ENCODE measurements at regions not wholly inside any gene's neighbourhood (a gene's known extent, or its start where the extent isn't known, plus 50 kb on each side); places are given as distances from the start of the nearest gene placed in this dataset.

- no peak for ATAC-seq
- Mint-ChIP-seq H3K36me3 (ENCODE audit: low read depth) (no peaks in the 10 kb centered on the region), H3K9me3 (no peaks in the 10 kb centered on the region), H3K27me3 (peaks cover 5% of the 10 kb centered on the region), H3K4me3 (no peak overlapping the region), H3K27ac (no peak overlapping the region), H3K4me1 (no peaks in the 10 kb centered on the region)
- no peak for DNase-seq
Observed at GRCh38 chr10:125472010-125472607, 210.9 kb downstream of the TEX36 start.

- DNase-seq (no peak), ATAC-seq (no peak)
- Mint-ChIP-seq H3K4me3 (no peak overlapping the region), H3K9me3 (no peaks in the 10 kb centered on the region), H3K4me1 (no peaks in the 10 kb centered on the region), H3K27me3 (peaks cover 2% of the 10 kb centered on the region), H3K36me3 (ENCODE audit: low read depth) (no peaks in the 10 kb centered on the region), H3K27ac (no peak overlapping the region)
Observed at GRCh38 chr10:125468278-125468677, 214.7 kb downstream of the TEX36 start.

- no peaks in the 10 kb centered on the region for H3K9me3 Mint-ChIP-seq
Observed at GRCh38 chr10:125466685-125467084, 216.3 kb downstream of the TEX36 start.

GRCh38 chr10:125462845-125463244, 220.1 kb downstream of the TEX36 start:
- Mint-ChIP-seq H3K9me3 (no peaks in the 10 kb centered on the region), H3K27ac (no peak overlapping the region)
- ATAC-seq, result no peak

More at GRCh38 chr10:125466685-125467084, 216.3 kb downstream of the TEX36 start:
- Mint-ChIP-seq H3K4me1 (no peaks in the 10 kb centered on the region), H3K27ac (no peak overlapping the region), H3K27me3 (no peaks in the 10 kb centered on the region), H3K4me3 (no peak overlapping the region), H3K36me3 (ENCODE audit: low read depth) (no peaks in the 10 kb centered on the region)
- no peak for DNase-seq
- ATAC-seq, result no peak

GRCh38 chr10:125460326-125460725, 222.6 kb downstream of the TEX36 start:
- H3K36me3 Mint-ChIP-seq (ENCODE audit: low read depth), result no peaks in the 10 kb centered on the region
- no peak overlapping the region for H3K4me3 Mint-ChIP-seq
- H3K4me1 Mint-ChIP-seq, result no peaks in the 10 kb centered on the region
- H3K9me3 Mint-ChIP-seq, result no peaks in the 10 kb centered on the region
- no peak for DNase-seq
- peaks cover 5% of the 10 kb centered on the region for H3K27me3 Mint-ChIP-seq
- no peak for ATAC-seq
- H3K27ac Mint-ChIP-seq, result no peak overlapping the region

More at GRCh38 chr10:125462845-125463244, 220.1 kb downstream of the TEX36 start:
- no peak for DNase-seq
- Mint-ChIP-seq H3K4me1 (no peaks in the 10 kb centered on the region), H3K36me3 (ENCODE audit: low read depth) (no peaks in the 10 kb centered on the region), H3K4me3 (no peak overlapping the region), H3K27me3 (peaks cover 2% of the 10 kb centered on the region)

GRCh38 chr10:125457406-125457805, 225.6 kb downstream of the TEX36 start:
- H3K9me3 Mint-ChIP-seq, result no peaks in the 10 kb centered on the region
- no peaks in the 10 kb centered on the region for H3K36me3 Mint-ChIP-seq (ENCODE audit: low read depth)
- DNase-seq (no peak), ATAC-seq (no peak)
- H3K27ac Mint-ChIP-seq, result no peak overlapping the region
- peaks cover 9% of the 10 kb centered on the region for H3K27me3 Mint-ChIP-seq
- H3K4me3 Mint-ChIP-seq, result no peak overlapping the region
- H3K4me1 Mint-ChIP-seq, result no peaks in the 10 kb centered on the region

GRCh38 chr10:125455855-125456254, 227.1 kb downstream of the TEX36 start:
- ATAC-seq (no peak), DNase-seq (no peak)
- H3K36me3 Mint-ChIP-seq (ENCODE audit: low read depth), result no peaks in the 10 kb centered on the region
- no peaks in the 10 kb centered on the region for H3K9me3 Mint-ChIP-seq
- H3K4me1 Mint-ChIP-seq, result no peaks in the 10 kb centered on the region
- peaks cover 11% of the 10 kb centered on the region for H3K27me3 Mint-ChIP-seq
- H3K4me3 Mint-ChIP-seq, result no peak overlapping the region
- H3K27ac Mint-ChIP-seq, result no peak overlapping the region

- DNase-seq, result no peak
- H3K27ac Mint-ChIP-seq, result no peak overlapping the region
- H3K4me3 Mint-ChIP-seq, result no peak overlapping the region
- no peaks in the 10 kb centered on the region for H3K4me1 Mint-ChIP-seq
- no peaks in the 10 kb centered on the region for H3K9me3 Mint-ChIP-seq
- ATAC-seq, result no peak
- H3K27me3 Mint-ChIP-seq, result peaks cover 11% of the 10 kb centered on the region
- H3K36me3 Mint-ChIP-seq (ENCODE audit: low read depth), result no peaks in the 10 kb centered on the region
Observed at GRCh38 chr10:125455431-125455830, 227.5 kb downstream of the TEX36 start.

GRCh38 chr10:125451319-125451718, 231.6 kb downstream of the TEX36 start:
- no peak for ATAC-seq
- H3K27me3 Mint-ChIP-seq, result peaks cover 6% of the 10 kb centered on the region
- no peaks in the 10 kb centered on the region for H3K9me3 Mint-ChIP-seq
- H3K4me1 Mint-ChIP-seq, result no peaks in the 10 kb centered on the region
- no peak overlapping the region for H3K27ac Mint-ChIP-seq
- no peak overlapping the region for H3K4me3 Mint-ChIP-seq
- no peaks in the 10 kb centered on the region for H3K36me3 Mint-ChIP-seq (ENCODE audit: low read depth)
- DNase-seq, result no peak

GRCh38 chr10:125450218-125450617, 232.7 kb downstream of the TEX36 start:
- no peak overlapping the region for H3K27ac Mint-ChIP-seq
- DNase-seq, result no peak
- H3K4me1 Mint-ChIP-seq, result no peaks in the 10 kb centered on the region
- no peaks in the 10 kb centered on the region for H3K36me3 Mint-ChIP-seq (ENCODE audit: low read depth)
- ATAC-seq, result no peak
- peaks cover 6% of the 10 kb centered on the region for H3K27me3 Mint-ChIP-seq
- no peak overlapping the region for H3K4me3 Mint-ChIP-seq
- no peaks in the 10 kb centered on the region for H3K9me3 Mint-ChIP-seq

- H3K4me3 Mint-ChIP-seq, result no peak overlapping the region
- ATAC-seq (no peak), DNase-seq (no peak)
- no peaks in the 10 kb centered on the region for H3K9me3 Mint-ChIP-seq
- no peak overlapping the region for H3K27ac Mint-ChIP-seq
- peaks cover 6% of the 10 kb centered on the region for H3K27me3 Mint-ChIP-seq
- no peaks in the 10 kb centered on the region for H3K4me1 Mint-ChIP-seq
- no peaks in the 10 kb centered on the region for H3K36me3 Mint-ChIP-seq (ENCODE audit: low read depth)
Observed at GRCh38 chr10:125449571-125449970, 233.4 kb downstream of the TEX36 start.

GRCh38 chr10:125448596-125448995, 234.4 kb downstream of the TEX36 start:
- Mint-ChIP-seq H3K4me3 (no peak overlapping the region), H3K27me3 (peaks cover 3% of the 10 kb centered on the region), H3K36me3 (ENCODE audit: low read depth) (no peaks in the 10 kb centered on the region), H3K9me3 (no peaks in the 10 kb centered on the region), H3K4me1 (no peaks in the 10 kb centered on the region), H3K27ac (no peak overlapping the region)
- DNase-seq (peak; percentile 4), ATAC-seq (no peak)

- Mint-ChIP-seq H3K4me1 (no peaks in the 10 kb centered on the region), H3K4me3 (no peak overlapping the region), H3K9me3 (no peaks in the 10 kb centered on the region), H3K27me3 (no peaks in the 10 kb centered on the region), H3K36me3 (ENCODE audit: low read depth) (no peaks in the 10 kb centered on the region), H3K27ac (no peak overlapping the region)
- DNase-seq (no peak), ATAC-seq (no peak)
Observed at GRCh38 chr10:125444790-125445189, 238.2 kb downstream of the TEX36 start.

- no peak overlapping the region for H3K4me3 Mint-ChIP-seq
- DNase-seq, result no peak
- no peaks in the 10 kb centered on the region for H3K9me3 Mint-ChIP-seq
- no peak overlapping the region for H3K27ac Mint-ChIP-seq
- no peaks in the 10 kb centered on the region for H3K4me1 Mint-ChIP-seq
- no peaks in the 10 kb centered on the region for H3K36me3 Mint-ChIP-seq (ENCODE audit: low read depth)
- ATAC-seq, result no peak
- no peaks in the 10 kb centered on the region for H3K27me3 Mint-ChIP-seq
Observed at GRCh38 chr10:125442856-125443540, 240.0 kb downstream of the TEX36 start.

GRCh38 chr10:125441151-125441550, 241.8 kb downstream of the TEX36 start:
- no peak overlapping the region for H3K4me3 Mint-ChIP-seq
- no peaks in the 10 kb centered on the region for H3K27me3 Mint-ChIP-seq
- ATAC-seq (no peak), DNase-seq (no peak)
- no peak overlapping the region for H3K27ac Mint-ChIP-seq
- no peaks in the 10 kb centered on the region for H3K9me3 Mint-ChIP-seq
- no peaks in the 10 kb centered on the region for H3K36me3 Mint-ChIP-seq (ENCODE audit: low read depth)
- no peaks in the 10 kb centered on the region for H3K4me1 Mint-ChIP-seq
